ENCODE measurements at regions not wholly inside any gene's neighbourhood (a gene's known extent, or its start where the extent isn't known, plus 50 kb on each side); places are given as distances from the start of the nearest gene placed in this dataset.

- H3K4me3 Mint-ChIP-seq, result no peak overlapping the region
- no peak for TF ChIP-seq CTCF (IDR thresholded peaks at IDR 0.05; ENCODE audit: unreplicated experiment)
- no peaks in the 10 kb centered on the region for H3K9me3 Mint-ChIP-seq
- H3K27ac Mint-ChIP-seq, result no peak overlapping the region
- no peaks in the 10 kb centered on the region for H3K27me3 Mint-ChIP-seq (ENCODE audit: low read depth)
- no peak for DNase-seq (ENCODE audit: low spot score in 2 of 2, unreplicated experiment in 2 of 2)
- H3K36me3 Mint-ChIP-seq, result no peaks in the 10 kb centered on the region
- H3K4me1 Mint-ChIP-seq, result peaks cover 7% of the 10 kb centered on the region
Observed at GRCh38 chr9:25571491-25571890, 106.8 kb downstream of the TUSC1 start.

GRCh38 chr9:25570802-25571201 lies 107.4 kb downstream of the TUSC1 start:
- Mint-ChIP-seq H3K4me3 (no peak overlapping the region), H3K27me3 (ENCODE audit: low read depth) (no peaks in the 10 kb centered on the region), H3K27ac (no peak overlapping the region)

GRCh38 chr9:25562101-25562500 lies 116.1 kb downstream of the TUSC1 start:
- no peak overlapping the region for H3K27ac Mint-ChIP-seq
- no peak for TF ChIP-seq CTCF (IDR thresholded peaks at IDR 0.05; ENCODE audit: unreplicated experiment)
- H3K4me3 Mint-ChIP-seq, result no peak overlapping the region
- no peaks in the 10 kb centered on the region for H3K9me3 Mint-ChIP-seq
- H3K27me3 Mint-ChIP-seq (ENCODE audit: low read depth), result no peaks in the 10 kb centered on the region
- peaks cover 5% of the 10 kb centered on the region for H3K4me1 Mint-ChIP-seq
- no peak for DNase-seq (ENCODE audit: low spot score in 2 of 2, unreplicated experiment in 2 of 2)
- H3K36me3 Mint-ChIP-seq, result no peaks in the 10 kb centered on the region

More at GRCh38 chr9:25570802-25571201, 107.4 kb downstream of the TUSC1 start:
- DNase-seq (ENCODE audit: low spot score in 2 of 2, unreplicated experiment in 2 of 2), result no peak
- no peak for TF ChIP-seq CTCF (IDR thresholded peaks at IDR 0.05; ENCODE audit: unreplicated experiment)
- Mint-ChIP-seq H3K4me1 (peaks cover 8% of the 10 kb centered on the region), H3K9me3 (no peaks in the 10 kb centered on the region), H3K36me3 (no peaks in the 10 kb centered on the region)

GRCh38 chr9:25557645-25558300 lies 120.5 kb downstream of the TUSC1 start:
- H3K36me3 Mint-ChIP-seq, result no peaks in the 10 kb centered on the region
- H3K4me3 Mint-ChIP-seq, result no peak overlapping the region
- no peaks in the 10 kb centered on the region for H3K4me1 Mint-ChIP-seq
- H3K9me3 Mint-ChIP-seq, result no peaks in the 10 kb centered on the region
- no peak for TF ChIP-seq CTCF (IDR thresholded peaks at IDR 0.05; ENCODE audit: unreplicated experiment)
- no peak for DNase-seq (ENCODE audit: low spot score in 2 of 2, unreplicated experiment in 2 of 2)
- no peaks in the 10 kb centered on the region for H3K27me3 Mint-ChIP-seq (ENCODE audit: low read depth)
- no peak overlapping the region for H3K27ac Mint-ChIP-seq

- Mint-ChIP-seq H3K9me3 (peaks cover 3% of the 10 kb centered on the region), H3K27me3 (ENCODE audit: low read depth) (no peaks in the 10 kb centered on the region), H3K27ac (no peak overlapping the region), H3K36me3 (no peaks in the 10 kb centered on the region), H3K4me3 (no peak overlapping the region), H3K4me1 (no peaks in the 10 kb centered on the region)
- TF ChIP-seq CTCF (IDR thresholded peaks at IDR 0.05; ENCODE audit: unreplicated experiment), result no peak
- no peak for DNase-seq (ENCODE audit: low spot score in 2 of 2, unreplicated experiment in 2 of 2)
Observed at GRCh38 chr9:25556540-25556939, 121.7 kb downstream of the TUSC1 start.

- DNase-seq (ENCODE audit: low spot score in 2 of 2, unreplicated experiment in 2 of 2), result no peak
- no peak overlapping the region for H3K27ac Mint-ChIP-seq
- H3K4me1 Mint-ChIP-seq, result no peaks in the 10 kb centered on the region
- H3K27me3 Mint-ChIP-seq (ENCODE audit: low read depth), result no peaks in the 10 kb centered on the region
- no peaks in the 10 kb centered on the region for H3K36me3 Mint-ChIP-seq
- peaks cover 3% of the 10 kb centered on the region for H3K9me3 Mint-ChIP-seq
- no peak for TF ChIP-seq CTCF (IDR thresholded peaks at IDR 0.05; ENCODE audit: unreplicated experiment)
- no peak overlapping the region for H3K4me3 Mint-ChIP-seq
Observed at GRCh38 chr9:25548847-25549246, 129.4 kb downstream of the TUSC1 start.

Measured in mesothelial cell of epicardium (in vitro differentiated cells).